ENCODE measurements at regions not wholly inside any gene's neighbourhood (a gene's known extent, or its start where the extent isn't known, plus 50 kb on each side); places are given as distances from the start of the nearest gene placed in this dataset.

GRCh38 chr10:80760914-80761371, 223.2 kb downstream of the SH2D4B start:
- TF ChIP-seq, protein P1, sequence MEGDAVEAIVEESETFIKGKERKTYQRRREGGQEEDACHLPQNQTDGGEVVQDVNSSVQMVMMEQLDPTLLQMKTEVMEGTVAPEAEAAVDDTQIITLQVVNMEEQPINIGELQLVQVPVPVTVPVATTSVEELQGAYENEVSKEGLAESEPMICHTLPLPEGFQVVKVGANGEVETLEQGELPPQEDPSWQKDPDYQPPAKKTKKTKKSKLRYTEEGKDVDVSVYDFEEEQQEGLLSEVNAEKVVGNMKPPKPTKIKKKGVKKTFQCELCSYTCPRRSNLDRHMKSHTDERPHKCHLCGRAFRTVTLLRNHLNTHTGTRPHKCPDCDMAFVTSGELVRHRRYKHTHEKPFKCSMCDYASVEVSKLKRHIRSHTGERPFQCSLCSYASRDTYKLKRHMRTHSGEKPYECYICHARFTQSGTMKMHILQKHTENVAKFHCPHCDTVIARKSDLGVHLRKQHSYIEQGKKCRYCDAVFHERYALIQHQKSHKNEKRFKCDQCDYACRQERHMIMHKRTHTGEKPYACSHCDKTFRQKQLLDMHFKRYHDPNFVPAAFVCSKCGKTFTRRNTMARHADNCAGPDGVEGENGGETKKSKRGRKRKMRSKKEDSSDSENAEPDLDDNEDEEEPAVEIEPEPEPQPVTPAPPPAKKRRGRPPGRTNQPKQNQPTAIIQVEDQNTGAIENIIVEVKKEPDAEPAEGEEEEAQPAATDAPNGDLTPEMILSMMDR (IDR thresholded peaks at IDR 0.05), result no peak
- TF ChIP-seq EZH2 (IDR thresholded peaks at IDR 0.05; ENCODE audit: borderline replicate concordance, insufficient read depth, low read depth, low read length, poor library complexity, severe bottlenecking), result no peak

Data from B cell (primary cell).